PFSK-1 (cell line): ENCODE measurements at regions not wholly inside any gene's neighbourhood (a gene's known extent, or its start where the extent isn't known, plus 50 kb on each side); places are given as distances from the start of the nearest gene placed in this dataset.

Source experiments
- POLR2AphosphoS5 ChIP-seq: IDR thresholded peaks from 2 replicates; pipeline ENCODE4 v1.6.1; 2012; ENCODE audit warnings: low read depth, mild to moderate bottlenecking, control low read depth, low read length, moderate library complexity
- REST ChIP-seq, 2 experiments: IDR thresholded peaks; 2 replicates each; pipeline versions ENCODE4 v1.6.1 to v1.8.0; 2011 to 2012; ENCODE audit warnings: low read depth in 2 of 2, low read length in 2 of 2, control low read depth in 1 of 2, inconsistent platforms in 1 of 2, mild to moderate bottlenecking in 1 of 2, moderate library complexity in 1 of 2; ENCODE audit not compliant: insufficient read depth in 1 of 2

GRCh38 chr10:2575460-2575859 lies 491.9 kb upstream of the PFKP start:
- TF ChIP-seq POLR2AphosphoS5, result no peak
- TF ChIP-seq REST (IDR thresholded peaks at IDR 0.05; ENCODE audit: insufficient read depth in 1 of 2, low read depth in 2 of 2, low read length in 2 of 2), result no peak
